Type B pancreatic cell (in vitro differentiated cells): ENCODE measurements at regions not wholly inside any gene's neighbourhood (a gene's known extent, or its start where the extent isn't known, plus 50 kb on each side); places are given as distances from the start of the nearest gene placed in this dataset.

Source experiments
- DNase-seq: peaks from one replicate; pipeline ENCODE4 v3.0.0; 2021; ENCODE audit warnings: mixed read lengths; ENCODE audit not compliant: unreplicated experiment; ENCODE audit errors: extremely low spot score
- H3K27ac Mint-ChIP-seq: 2 replicates; pipeline ENCODE4 v1.8.0; 2021; ENCODE audit warnings: mild to moderate bottlenecking, mixed read lengths
- H3K27me3 Mint-ChIP-seq: 2 replicates; pipeline ENCODE4 v1.8.0; 2021; ENCODE audit warnings: mixed read lengths
- H3K36me3 Mint-ChIP-seq: 2 replicates; pipeline ENCODE4 v1.8.0; 2021; ENCODE audit warnings: mixed read lengths
- H3K4me1 Mint-ChIP-seq: one replicate; pipeline ENCODE4 v1.8.0; 2021; ENCODE audit warnings: mixed read lengths; ENCODE audit not compliant: unreplicated experiment
- H3K4me3 Mint-ChIP-seq: 2 replicates; pipeline ENCODE4 v1.8.0; 2021; ENCODE audit warnings: mild to moderate bottlenecking, mixed read lengths
- H3K9me3 Mint-ChIP-seq: 2 replicates; pipeline ENCODE4 v1.8.0; 2021; ENCODE audit warnings: mixed read lengths
- TF ChIP-seq, protein P1 (sequence below): fragments of 200-600 bp; sonication (generic); conservative IDR thresholded peaks from 2 replicates; pipeline ENCODE4 v1.5.0; 2021; ENCODE audit warnings: antibody characterized with exemption, mild to moderate bottlenecking

DNA sequence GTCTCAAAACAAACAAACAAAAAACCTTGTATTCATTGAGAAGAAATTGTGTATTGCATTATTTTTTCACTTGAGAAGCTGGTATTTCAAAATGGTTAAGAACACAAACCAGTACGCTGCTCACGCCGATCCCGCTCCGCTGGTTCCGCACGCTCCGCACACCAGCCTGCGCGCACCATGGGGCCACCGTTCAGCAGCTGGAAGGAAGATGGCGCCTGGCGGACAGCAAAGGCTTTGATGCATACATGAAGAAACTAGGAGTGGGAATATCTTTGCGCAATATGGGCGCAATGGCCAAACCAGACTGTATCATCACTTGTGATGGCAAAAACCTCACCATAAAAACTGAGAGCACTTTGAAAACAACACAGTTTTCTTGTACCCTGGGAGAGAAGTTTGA, 75.7 kb downstream of the RBM43 start:
- TF ChIP-seq, protein P1, sequence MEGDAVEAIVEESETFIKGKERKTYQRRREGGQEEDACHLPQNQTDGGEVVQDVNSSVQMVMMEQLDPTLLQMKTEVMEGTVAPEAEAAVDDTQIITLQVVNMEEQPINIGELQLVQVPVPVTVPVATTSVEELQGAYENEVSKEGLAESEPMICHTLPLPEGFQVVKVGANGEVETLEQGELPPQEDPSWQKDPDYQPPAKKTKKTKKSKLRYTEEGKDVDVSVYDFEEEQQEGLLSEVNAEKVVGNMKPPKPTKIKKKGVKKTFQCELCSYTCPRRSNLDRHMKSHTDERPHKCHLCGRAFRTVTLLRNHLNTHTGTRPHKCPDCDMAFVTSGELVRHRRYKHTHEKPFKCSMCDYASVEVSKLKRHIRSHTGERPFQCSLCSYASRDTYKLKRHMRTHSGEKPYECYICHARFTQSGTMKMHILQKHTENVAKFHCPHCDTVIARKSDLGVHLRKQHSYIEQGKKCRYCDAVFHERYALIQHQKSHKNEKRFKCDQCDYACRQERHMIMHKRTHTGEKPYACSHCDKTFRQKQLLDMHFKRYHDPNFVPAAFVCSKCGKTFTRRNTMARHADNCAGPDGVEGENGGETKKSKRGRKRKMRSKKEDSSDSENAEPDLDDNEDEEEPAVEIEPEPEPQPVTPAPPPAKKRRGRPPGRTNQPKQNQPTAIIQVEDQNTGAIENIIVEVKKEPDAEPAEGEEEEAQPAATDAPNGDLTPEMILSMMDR: no peak
- DNase-seq: no peak
- H3K9me3 Mint-ChIP-seq: peaks cover 5% of the 10 kb centered on the region
- H3K4me1 Mint-ChIP-seq: peaks cover 33% of the 10 kb centered on the region
- no peak overlapping the region for H3K27ac Mint-ChIP-seq
- no peak overlapping the region for H3K4me3 Mint-ChIP-seq
- H3K36me3 Mint-ChIP-seq: no peaks in the 10 kb centered on the region
- no peaks in the 10 kb centered on the region for H3K27me3 Mint-ChIP-seq

DNA sequence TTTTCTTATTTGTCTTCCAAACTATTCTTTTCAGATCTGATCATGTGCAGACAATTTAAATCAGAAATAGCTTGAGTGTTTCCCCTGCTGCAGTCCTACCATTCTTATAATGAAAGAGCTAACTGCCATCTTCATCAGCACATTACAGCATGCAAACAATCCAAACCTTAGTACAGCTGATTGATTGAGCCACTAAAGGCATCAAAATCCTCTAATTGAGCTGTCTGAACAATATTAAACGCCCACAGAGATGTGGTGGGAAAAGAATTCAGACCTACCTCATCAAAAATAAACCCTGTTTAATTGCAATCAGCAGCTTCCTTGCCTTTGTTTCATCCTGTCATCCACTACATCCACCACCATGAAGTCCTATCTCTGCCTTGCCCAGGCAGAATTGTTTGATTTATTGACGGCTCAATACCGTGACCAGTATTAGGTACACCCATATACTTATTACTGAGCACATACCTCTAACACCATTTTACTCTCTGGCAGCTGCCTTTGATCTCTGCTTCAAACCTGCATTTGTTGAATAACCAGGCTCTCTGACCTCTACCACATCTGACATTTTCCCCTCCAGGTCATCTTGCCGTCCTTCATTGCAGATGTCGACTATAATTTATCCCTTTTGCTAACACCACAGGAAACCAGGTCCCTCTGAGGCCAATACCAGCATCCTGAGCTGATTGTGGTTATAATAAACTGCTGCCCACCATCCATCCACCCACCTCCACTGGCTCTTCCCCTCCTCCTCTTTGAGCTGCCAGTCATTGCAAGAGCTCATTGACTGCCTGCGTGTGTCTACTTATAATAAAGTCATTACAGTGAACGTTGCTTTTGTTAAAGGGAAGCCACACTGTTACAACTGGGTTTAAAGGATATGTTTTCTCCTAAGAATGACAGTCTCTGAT, 78.5 kb downstream of the RBM43 start:
- TF ChIP-seq, protein P1: no peak
- Mint-ChIP-seq H3K9me3 (peaks cover 5% of the 10 kb centered on the region), H3K27me3 (peaks cover 5% of the 10 kb centered on the region), H3K36me3 (no peaks in the 10 kb centered on the region), H3K27ac (no peak overlapping the region), H3K4me3 (peak overlapping the region; percentile 13), H3K4me1 (peaks cover 31% of the 10 kb centered on the region)
- no peak for DNase-seq

DNA sequence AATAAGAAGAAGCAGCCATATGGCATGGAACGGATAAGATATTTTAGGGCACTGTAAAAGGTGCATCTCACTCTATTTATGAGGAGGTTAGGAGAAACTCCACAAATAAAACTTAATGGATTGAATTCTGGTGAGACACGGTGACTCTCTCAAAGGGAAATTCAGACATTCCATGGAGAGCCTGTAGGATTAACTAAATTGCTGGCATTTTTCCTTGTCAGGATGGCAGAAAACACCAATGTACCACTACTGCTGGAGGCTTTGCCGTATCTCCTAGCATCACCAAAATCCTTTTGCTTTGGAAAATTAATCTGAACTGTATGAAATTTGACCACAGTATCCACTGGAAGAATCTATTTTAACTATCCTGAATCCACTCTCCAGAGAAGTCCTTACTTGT, 79.3 kb downstream of the RBM43 start:
- TF ChIP-seq, protein P1: no peak
- DNase-seq: no peak
- Mint-ChIP-seq H3K27me3 (peaks cover 9% of the 10 kb centered on the region), H3K4me1 (peaks cover 31% of the 10 kb centered on the region), H3K4me3 (no peak overlapping the region), H3K9me3 (peaks cover 5% of the 10 kb centered on the region), H3K27ac (no peak overlapping the region), H3K36me3 (no peaks in the 10 kb centered on the region)

DNA sequence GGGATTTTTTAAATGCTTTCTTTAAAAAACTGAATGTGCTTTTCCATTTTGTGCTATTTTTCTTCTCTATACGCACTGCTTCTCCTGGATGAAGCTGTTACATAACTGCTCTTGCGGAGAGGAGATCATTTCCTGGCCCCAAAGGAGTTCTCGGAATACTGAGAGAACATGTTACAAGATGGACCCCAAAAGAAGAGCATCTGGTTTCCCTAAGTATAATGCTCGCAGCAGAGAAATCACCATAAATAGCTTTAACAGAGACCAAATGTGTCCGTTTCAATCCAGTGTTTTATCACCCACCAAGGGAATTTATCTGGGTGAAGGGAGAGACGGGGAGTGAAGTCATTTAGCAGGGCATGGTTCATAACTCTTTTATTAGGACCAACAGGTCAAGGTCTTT, 80.1 kb downstream of the RBM43 start:
- no peaks in the 10 kb centered on the region for H3K36me3 Mint-ChIP-seq
- peak overlapping the region; percentile 10 for H3K4me3 Mint-ChIP-seq
- DNase-seq: no peak
- TF ChIP-seq, protein P1: no peak
- peaks cover 5% of the 10 kb centered on the region for H3K9me3 Mint-ChIP-seq
- H3K27me3 Mint-ChIP-seq: peaks cover 14% of the 10 kb centered on the region
- peaks cover 31% of the 10 kb centered on the region for H3K4me1 Mint-ChIP-seq
- H3K27ac Mint-ChIP-seq: no peak overlapping the region

DNA sequence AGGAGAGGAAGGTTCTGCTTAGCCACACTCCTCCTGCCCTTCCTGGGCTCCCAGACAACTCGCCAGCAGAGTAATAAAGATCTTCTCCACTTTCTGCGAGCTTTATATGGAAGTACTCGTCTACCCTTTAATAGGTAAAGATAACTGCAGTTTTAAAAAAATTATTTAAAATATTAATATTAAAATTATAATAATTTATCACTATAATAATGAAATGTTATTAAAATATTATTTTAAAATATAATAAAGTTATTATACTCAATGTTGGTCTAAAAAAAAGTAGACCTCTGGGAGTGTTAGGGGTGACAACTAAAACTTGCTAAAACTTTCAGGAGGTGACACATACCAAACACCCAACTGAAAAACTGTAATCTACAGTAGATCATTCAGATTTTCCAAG, 81.5 kb downstream of the RBM43 start:
- Mint-ChIP-seq H3K4me1 (peaks cover 27% of the 10 kb centered on the region), H3K4me3 (no peak overlapping the region), H3K27me3 (peaks cover 20% of the 10 kb centered on the region), H3K9me3 (peaks cover 5% of the 10 kb centered on the region), H3K27ac (no peak overlapping the region), H3K36me3 (no peaks in the 10 kb centered on the region)
- no peak for DNase-seq
- TF ChIP-seq, protein P1: no peak
